Osteoblast (primary cell): ENCODE measurements at regions not wholly inside any gene's neighbourhood (a gene's known extent, or its start where the extent isn't known, plus 50 kb on each side); places are given as distances from the start of the nearest gene placed in this dataset.

ENCODE experiments used
- DNase-seq: peaks from one replicate; pipeline ENCODE4 v3.0.0; 2011; ENCODE audit warnings: low spot score, mixed read lengths; ENCODE audit not compliant: insufficient read length; ENCODE audit errors: missing footprints
- H2AFZ ChIP-seq: 2 replicates; pipeline ENCODE4 v1.6.0; 2011; ENCODE audit warnings: mild to moderate bottlenecking, low read length
- H3K27ac ChIP-seq: 2 replicates; pipeline ENCODE4 v1.5.1; 2011; ENCODE audit warnings: mild to moderate bottlenecking, low read depth, low read length, moderate library complexity
- H3K27me3 ChIP-seq: 2 replicates; pipeline ENCODE4 v1.6.0; 2012; ENCODE audit warnings: mild to moderate bottlenecking, control low read depth, inconsistent platforms, low read length, moderate library complexity; ENCODE audit not compliant: insufficient read depth
- H3K36me3 ChIP-seq: 2 replicates; pipeline ENCODE4 v1.5.1; 2011; ENCODE audit warnings: mild to moderate bottlenecking, low read length, control low read depth, moderate library complexity; ENCODE audit not compliant: insufficient read depth
- H3K4me1 ChIP-seq: 2 replicates; pipeline ENCODE4 v1.5.1; 2011; ENCODE audit warnings: mild to moderate bottlenecking, low read length, control low read depth, moderate library complexity; ENCODE audit not compliant: insufficient read depth
- H3K4me2 ChIP-seq: 2 replicates; pipeline ENCODE4 v1.6.0; 2011; ENCODE audit warnings: mild to moderate bottlenecking, low read length; ENCODE audit not compliant: insufficient read depth
- H3K4me3 ChIP-seq: fragments of 200-600 bp; sonication (generic); 3 replicates; pipeline ENCODE4 v1.5.1; 2012; ENCODE audit warnings: mild to moderate bottlenecking, low read length, inconsistent platforms; ENCODE audit not compliant: insufficient read depth
- H3K79me2 ChIP-seq: 2 replicates; pipeline ENCODE4 v1.6.0; 2012; ENCODE audit warnings: mild to moderate bottlenecking, low read length, control low read depth, inconsistent platforms; ENCODE audit not compliant: insufficient read depth
- H3K9me3 ChIP-seq: 2 replicates; pipeline ENCODE4 v1.5.1; 2011; ENCODE audit warnings: low read depth, low read length, control low read depth
- H4K20me1 ChIP-seq: 2 replicates; pipeline ENCODE4 v1.6.0; 2012; ENCODE audit warnings: mild to moderate bottlenecking, low read length, control low read depth; ENCODE audit not compliant: insufficient read depth
- CTCF ChIP-seq: IDR thresholded peaks from 2 replicates; pipeline ENCODE4 v1.5.1; 2011; ENCODE audit warnings: mild to moderate bottlenecking, low read depth, low read length, moderate library complexity; ENCODE audit errors: extremely low read depth

GRCh38 chr1:38787041-38787440, 72.5 kb downstream of the RRAGC start:
- TF ChIP-seq CTCF, result no peak
- H3K9me3 ChIP-seq, result no peaks in the 10 kb centered on the region
- H3K79me2 ChIP-seq, result no peaks in the 10 kb centered on the region
- DNase-seq, result no peak
- H3K4me1 ChIP-seq, result no peaks in the 10 kb centered on the region
- no peak overlapping the region for H3K4me3 ChIP-seq
- H3K27me3 ChIP-seq, result peaks cover 37% of the 10 kb centered on the region
- no peak overlapping the region for H3K27ac ChIP-seq
- no peak overlapping the region for H2AFZ ChIP-seq
- no peaks in the 10 kb centered on the region for H4K20me1 ChIP-seq
- H3K36me3 ChIP-seq, result no peaks in the 10 kb centered on the region
- H3K4me2 ChIP-seq, result no peak overlapping the region

- Histone ChIP-seq H2AFZ (no peak overlapping the region), H3K36me3 (no peaks in the 10 kb centered on the region), H3K4me2 (no peak overlapping the region), H3K9me3 (no peaks in the 10 kb centered on the region), H3K4me1 (no peaks in the 10 kb centered on the region), H3K4me3 (no peak overlapping the region), H3K79me2 (no peaks in the 10 kb centered on the region), H3K27ac (no peak overlapping the region), H3K27me3 (peaks cover 45% of the 10 kb centered on the region), H4K20me1 (no peaks in the 10 kb centered on the region)
- DNase-seq, result no peak
- TF ChIP-seq CTCF, result no peak
Measured at GRCh38 chr1:38786040-38786436, 73.5 kb downstream of the RRAGC start.

GRCh38 chr1:38785285-38786039, 74.1 kb downstream of the RRAGC start:
- H3K4me3 ChIP-seq, result no peak overlapping the region
- TF ChIP-seq CTCF, result no peak
- no peak overlapping the region for H2AFZ ChIP-seq
- H3K27me3 ChIP-seq, result peaks cover 40% of the 10 kb centered on the region
- no peak overlapping the region for H3K27ac ChIP-seq
- no peak overlapping the region for H3K4me2 ChIP-seq
- no peaks in the 10 kb centered on the region for H3K4me1 ChIP-seq
- DNase-seq, result no peak
- no peaks in the 10 kb centered on the region for H3K9me3 ChIP-seq
- no peaks in the 10 kb centered on the region for H3K36me3 ChIP-seq
- H4K20me1 ChIP-seq, result no peaks in the 10 kb centered on the region
- no peaks in the 10 kb centered on the region for H3K79me2 ChIP-seq

GRCh38 chr1:38784452-38785284, 74.9 kb downstream of the RRAGC start:
- Histone ChIP-seq H3K4me1 (no peaks in the 10 kb centered on the region), H3K4me3 (no peak overlapping the region), H3K27ac (no peak overlapping the region), H3K36me3 (no peaks in the 10 kb centered on the region), H3K4me2 (no peak overlapping the region), H3K79me2 (no peaks in the 10 kb centered on the region), H3K9me3 (no peaks in the 10 kb centered on the region), H2AFZ (no peak overlapping the region), H4K20me1 (no peaks in the 10 kb centered on the region), H3K27me3 (peaks cover 32% of the 10 kb centered on the region)
- DNase-seq, result no peak
- no peak for TF ChIP-seq CTCF
